Neural progenitor cell (in vitro differentiated cells): ENCODE measurements at regions not wholly inside any gene's neighbourhood (a gene's known extent, or its start where the extent isn't known, plus 50 kb on each side); places are given as distances from the start of the nearest gene placed in this dataset.

Experiments used
- DNase-seq: peaks from one replicate; pipeline ENCODE4 v3.0.0-alpha.2; 2016; ENCODE audit warnings: low spot score
- H2AFZ ChIP-seq: fragments of 200-600 bp; sonication (generic); replicated peaks from 2 replicates; pipeline ENCODE4 v1.6.1; 2016; ENCODE audit warnings: antibody characterized with exemption
- H3F3A ChIP-seq: fragments of 200-600 bp; sonication (generic); 2 replicates; pipeline ENCODE4 v1.6.1; 2016; ENCODE audit warnings: antibody characterized with exemption, low read depth
- H3K27ac ChIP-seq: fragments of 200-600 bp; sonication (generic); 2 replicates; pipeline ENCODE4 v1.5.1; 2016; ENCODE audit warnings: mild to moderate bottlenecking
- H3K27me3 ChIP-seq: fragments of 200-600 bp; sonication (generic); 2 replicates; pipeline ENCODE4 v1.6.1; 2016; ENCODE audit warnings: mild to moderate bottlenecking, moderate library complexity
- H3K36me3 ChIP-seq: fragments of 200-600 bp; sonication (generic); 2 replicates; pipeline ENCODE4 v1.5.1; 2016
- H3K4me1 ChIP-seq: fragments of 200-600 bp; sonication (generic); 2 replicates; pipeline ENCODE4 v1.6.1; 2016; ENCODE audit warnings: mixed run types
- H3K4me2 ChIP-seq: fragments of 200-600 bp; sonication (generic); 2 replicates; pipeline ENCODE4 v1.6.1; 2016
- H3K4me3 ChIP-seq: fragments of 200-600 bp; sonication (generic); 2 replicates; pipeline ENCODE4 v1.5.1; 2016
- H3K79me2 ChIP-seq: fragments of 200-600 bp; sonication (generic); 2 replicates; pipeline ENCODE4 v1.6.1; 2016; ENCODE audit warnings: low read depth
- H3K9ac ChIP-seq: fragments of 200-600 bp; sonication (generic); 2 replicates; pipeline ENCODE4 v1.6.1; 2016
- H3K9me3 ChIP-seq: fragments of 200-600 bp; sonication (generic); 2 replicates; pipeline ENCODE4 v1.5.1; 2016; ENCODE audit warnings: low read depth
- H4K20me1 ChIP-seq: fragments of 200-600 bp; sonication (generic); 2 replicates; pipeline ENCODE4 v1.6.1; 2016; ENCODE audit warnings: low read depth
- H3K27ac Mint-ChIP-seq: 3 replicates; pipeline ENCODE4 v1.8.0; 2021; ENCODE audit warnings: mixed read lengths
- H3K27me3 Mint-ChIP-seq: 2 replicates; pipeline ENCODE4 v1.8.0; 2022; ENCODE audit warnings: low read depth, mild to moderate bottlenecking, inconsistent platforms, moderate library complexity, mixed read lengths; ENCODE audit not compliant: insufficient read depth
- H3K36me3 Mint-ChIP-seq: 3 replicates; pipeline ENCODE4 v1.8.0; 2021; ENCODE audit warnings: mixed read lengths
- H3K4me1 Mint-ChIP-seq: 3 replicates; pipeline ENCODE4 v1.8.0; 2021; ENCODE audit warnings: mixed read lengths
- H3K4me3 Mint-ChIP-seq: 3 replicates; pipeline ENCODE4 v1.8.0; 2021; ENCODE audit warnings: mild to moderate bottlenecking, moderate library complexity, mixed read lengths
- H3K9me3 Mint-ChIP-seq: 3 replicates; pipeline ENCODE4 v1.8.0; 2020; ENCODE audit warnings: mixed read lengths
- CTCF ChIP-seq: fragments of 200-600 bp; sonication (generic); IDR thresholded peaks from 2 replicates; pipeline ENCODE4 v1.5.1; 2017; ENCODE audit warnings: antibody characterized with exemption, mild to moderate bottlenecking
- EZH2 ChIP-seq: fragments of 200-600 bp; sonication (generic); IDR thresholded peaks from 2 replicates; pipeline ENCODE4 v1.6.1; 2017; ENCODE audit warnings: antibody characterized with exemption, mild to moderate bottlenecking, moderate library complexity
- EZH2phosphoT487 ChIP-seq: fragments of 200-600 bp; sonication (generic); IDR thresholded peaks from 2 replicates; pipeline ENCODE4 v1.6.1; 2017; ENCODE audit warnings: antibody characterized with exemption

- Histone ChIP-seq H3F3A (no peaks in the 10 kb centered on the region), H3K4me2 (no peak overlapping the region), H3K9me3 (no peaks in the 10 kb centered on the region), H3K79me2 (no peaks in the 10 kb centered on the region), H3K9ac (no peak overlapping the region), H3K36me3 (no peaks in the 10 kb centered on the region), H3K27ac (no peak overlapping the region), H4K20me1 (no peaks in the 10 kb centered on the region), H3K4me1 (no peaks in the 10 kb centered on the region), H3K4me3 (no peak overlapping the region), H2AFZ (no peak overlapping the region), H3K27me3 (no peaks in the 10 kb centered on the region)
- H3K36me3 Mint-ChIP-seq: no peaks in the 10 kb centered on the region
- H3K4me1 Mint-ChIP-seq: no peaks in the 10 kb centered on the region
- no peak overlapping the region for H3K4me3 Mint-ChIP-seq
- no peak overlapping the region for H3K27ac Mint-ChIP-seq
- H3K9me3 Mint-ChIP-seq: no peaks in the 10 kb centered on the region
- TF ChIP-seq CTCF: no peak
- TF ChIP-seq EZH2phosphoT487: no peak
- TF ChIP-seq EZH2: no peak
- no peaks in the 10 kb centered on the region for H3K27me3 Mint-ChIP-seq
- no peak for DNase-seq
Observed at GRCh38 chr3:132925256-132925930, 112.8 kb upstream of the TMEM108 start.

- H3K9ac ChIP-seq: no peak overlapping the region
- H3K79me2 ChIP-seq: no peaks in the 10 kb centered on the region
- peaks cover 1% of the 10 kb centered on the region for H3K4me1 Mint-ChIP-seq
- H3K27me3 ChIP-seq: no peaks in the 10 kb centered on the region
- no peaks in the 10 kb centered on the region for H3K4me1 ChIP-seq
- H4K20me1 ChIP-seq: no peaks in the 10 kb centered on the region
- H3K36me3 ChIP-seq: no peaks in the 10 kb centered on the region
- no peaks in the 10 kb centered on the region for H3F3A ChIP-seq
- no peaks in the 10 kb centered on the region for H3K27me3 Mint-ChIP-seq
- no peak overlapping the region for H3K27ac ChIP-seq
- H3K27ac Mint-ChIP-seq: no peak overlapping the region
- DNase-seq: no peak
- no peaks in the 10 kb centered on the region for H3K36me3 Mint-ChIP-seq
- H3K4me3 Mint-ChIP-seq: no peak overlapping the region
- peaks cover 3% of the 10 kb centered on the region for H3K9me3 ChIP-seq
- H3K4me2 ChIP-seq: no peak overlapping the region
- TF ChIP-seq EZH2phosphoT487 (no peak), CTCF (no peak), EZH2 (no peak)
- peaks cover 2% of the 10 kb centered on the region for H3K9me3 Mint-ChIP-seq
- H3K4me3 ChIP-seq: no peak overlapping the region
- no peak overlapping the region for H2AFZ ChIP-seq
Observed at GRCh38 chr3:132916096-132916495, 122.1 kb upstream of the TMEM108 start.

GRCh38 chr3:132912416-132912753 lies 125.8 kb upstream of the TMEM108 start:
- Mint-ChIP-seq H3K27ac (no peak overlapping the region), H3K36me3 (no peaks in the 10 kb centered on the region), H3K9me3 (peaks cover 2% of the 10 kb centered on the region), H3K4me1 (peaks cover 2% of the 10 kb centered on the region), H3K4me3 (no peak overlapping the region), H3K27me3 (no peaks in the 10 kb centered on the region)
- no peak for DNase-seq
- no peaks in the 10 kb centered on the region for H3K79me2 ChIP-seq
- no peak overlapping the region for H3K4me3 ChIP-seq
- no peaks in the 10 kb centered on the region for H3F3A ChIP-seq
- no peak overlapping the region for H3K4me2 ChIP-seq
- peaks cover 3% of the 10 kb centered on the region for H3K9me3 ChIP-seq
- H3K36me3 ChIP-seq: no peaks in the 10 kb centered on the region
- no peak overlapping the region for H3K27ac ChIP-seq
- H3K27me3 ChIP-seq: no peaks in the 10 kb centered on the region
- no peaks in the 10 kb centered on the region for H4K20me1 ChIP-seq
- TF ChIP-seq CTCF: no peak
- no peak for TF ChIP-seq EZH2phosphoT487
- no peak for TF ChIP-seq EZH2
- H3K4me1 ChIP-seq: no peaks in the 10 kb centered on the region
- no peak overlapping the region for H3K9ac ChIP-seq
- H2AFZ ChIP-seq: no peak overlapping the region
